ENCODE measurements at regions not wholly inside any gene's neighbourhood (a gene's known extent, or its start where the extent isn't known, plus 50 kb on each side); places are given as distances from the start of the nearest gene placed in this dataset.

DNA sequence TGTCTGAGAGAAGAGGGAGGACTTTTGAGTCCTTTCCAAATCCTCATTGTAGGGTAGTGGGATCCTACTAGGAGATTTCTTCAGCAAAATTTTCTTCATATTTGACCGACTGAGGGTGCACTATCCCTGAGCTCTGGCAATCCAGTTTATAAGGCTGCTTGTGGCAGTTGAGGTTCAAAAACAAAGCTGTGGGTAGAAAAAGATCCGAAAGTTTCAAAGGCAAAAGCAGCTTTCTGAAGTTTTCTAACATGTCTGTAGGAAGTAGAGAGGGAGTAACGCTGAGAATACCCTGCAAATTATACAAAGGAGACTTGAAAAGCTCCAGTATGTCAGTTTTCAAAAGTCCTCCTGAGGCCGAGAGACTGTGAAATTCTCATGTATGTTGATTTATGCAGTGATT is 1039.3 kb upstream of the PIK3C3 start:
- Mint-ChIP-seq H3K27ac (no peak overlapping the region), H3K9me3 (no peaks in the 10 kb centered on the region), H3K4me1 (peaks cover 2% of the 10 kb centered on the region), H3K27me3 (ENCODE audit: insufficient read depth) (no peaks in the 10 kb centered on the region), H3K36me3 (ENCODE audit: low read depth) (no peaks in the 10 kb centered on the region), H3K4me3 (no peak overlapping the region)
- TF ChIP-seq, protein P1, sequence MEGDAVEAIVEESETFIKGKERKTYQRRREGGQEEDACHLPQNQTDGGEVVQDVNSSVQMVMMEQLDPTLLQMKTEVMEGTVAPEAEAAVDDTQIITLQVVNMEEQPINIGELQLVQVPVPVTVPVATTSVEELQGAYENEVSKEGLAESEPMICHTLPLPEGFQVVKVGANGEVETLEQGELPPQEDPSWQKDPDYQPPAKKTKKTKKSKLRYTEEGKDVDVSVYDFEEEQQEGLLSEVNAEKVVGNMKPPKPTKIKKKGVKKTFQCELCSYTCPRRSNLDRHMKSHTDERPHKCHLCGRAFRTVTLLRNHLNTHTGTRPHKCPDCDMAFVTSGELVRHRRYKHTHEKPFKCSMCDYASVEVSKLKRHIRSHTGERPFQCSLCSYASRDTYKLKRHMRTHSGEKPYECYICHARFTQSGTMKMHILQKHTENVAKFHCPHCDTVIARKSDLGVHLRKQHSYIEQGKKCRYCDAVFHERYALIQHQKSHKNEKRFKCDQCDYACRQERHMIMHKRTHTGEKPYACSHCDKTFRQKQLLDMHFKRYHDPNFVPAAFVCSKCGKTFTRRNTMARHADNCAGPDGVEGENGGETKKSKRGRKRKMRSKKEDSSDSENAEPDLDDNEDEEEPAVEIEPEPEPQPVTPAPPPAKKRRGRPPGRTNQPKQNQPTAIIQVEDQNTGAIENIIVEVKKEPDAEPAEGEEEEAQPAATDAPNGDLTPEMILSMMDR (conservative IDR thresholded peaks at IDR 0.05): no peak
- Histone ChIP-seq H3K9ac (ENCODE audit: extremely low read depth, low read length, poor library complexity, severe bottlenecking) (no peak overlapping the region), H3K36me3 (ENCODE audit: control insufficient read depth, insufficient read depth, low read length) (no peaks in the 10 kb centered on the region), H3K4me1 (ENCODE audit: control insufficient read depth, insufficient read depth, low read length) (no peaks in the 10 kb centered on the region), H3K27me3 (ENCODE audit: control insufficient read depth, insufficient read depth, low read length, poor library complexity, severe bottlenecking) (no peaks in the 10 kb centered on the region), H3K27ac (ENCODE audit: low read depth, low read length) (no peak overlapping the region), H3K9me3 (ENCODE audit: control insufficient read depth, low read length) (no peaks in the 10 kb centered on the region), H3K4me3 (ENCODE audit: low read length) (no peak overlapping the region)
- DNase-seq: no peak
- 93 to 95% methylated on average over 2 to 4 of the region's 4 CpGs for WGBS, 2 experiments (ENCODE audit: insufficient coverage in 1 of 2, insufficient read length in 1 of 2)

DNA sequence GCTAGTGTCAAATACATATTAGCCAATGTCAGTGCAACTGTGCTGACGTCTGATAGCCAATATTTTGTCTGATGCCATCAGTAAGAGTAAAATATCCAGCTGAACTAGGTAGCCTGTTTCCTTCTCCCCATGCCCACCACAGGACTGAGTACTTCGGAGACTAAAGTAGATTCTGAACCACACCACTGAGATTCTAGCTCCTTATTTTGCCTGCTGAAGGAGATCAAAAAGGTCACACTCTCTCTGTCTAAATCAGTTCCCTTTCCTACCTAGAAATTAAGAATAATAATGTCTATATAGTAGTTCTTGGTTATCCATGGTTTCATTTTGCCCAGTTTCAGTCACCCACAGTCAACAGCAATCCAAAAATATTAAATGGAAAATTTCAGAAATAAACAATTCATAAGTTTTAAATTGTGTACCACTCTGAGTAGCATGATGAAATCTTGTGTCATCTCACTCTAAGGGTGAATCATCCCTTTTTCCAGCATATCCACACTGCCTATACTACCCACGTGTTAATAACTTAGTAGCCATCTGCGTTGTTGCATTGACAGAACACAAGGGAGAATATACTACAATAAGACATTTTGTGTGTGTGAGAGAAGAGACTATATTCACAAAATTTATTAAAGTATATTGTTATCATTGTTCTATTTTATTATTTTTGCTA is 1043.3 kb upstream of the PIK3C3 start:
- Histone ChIP-seq H3K4me1 (ENCODE audit: control insufficient read depth, insufficient read depth, low read length) (peaks cover 2% of the 10 kb centered on the region), H3K27ac (ENCODE audit: low read depth, low read length) (no peak overlapping the region), H3K27me3 (ENCODE audit: control insufficient read depth, insufficient read depth, low read length, poor library complexity, severe bottlenecking) (no peaks in the 10 kb centered on the region), H3K9me3 (ENCODE audit: control insufficient read depth, low read length) (no peaks in the 10 kb centered on the region), H3K4me3 (ENCODE audit: low read length) (no peak overlapping the region), H3K36me3 (ENCODE audit: control insufficient read depth, insufficient read depth, low read length) (no peaks in the 10 kb centered on the region), H3K9ac (ENCODE audit: extremely low read depth, low read length, poor library complexity, severe bottlenecking) (no peak overlapping the region)
- no peak for DNase-seq
- Mint-ChIP-seq H3K9me3 (no peaks in the 10 kb centered on the region), H3K4me1 (peaks cover 7% of the 10 kb centered on the region), H3K27ac (no peak overlapping the region), H3K4me3 (no peak overlapping the region), H3K36me3 (ENCODE audit: low read depth) (no peaks in the 10 kb centered on the region), H3K27me3 (ENCODE audit: insufficient read depth) (no peaks in the 10 kb centered on the region)
- TF ChIP-seq, protein P1 (conservative IDR thresholded peaks at IDR 0.05): no peak
- WGBS, 2 experiments (ENCODE audit: insufficient coverage in 1 of 2, insufficient read length in 1 of 2): 94 to 100% methylated on average over 1 to 3 of the region's 4 CpGs

DNA sequence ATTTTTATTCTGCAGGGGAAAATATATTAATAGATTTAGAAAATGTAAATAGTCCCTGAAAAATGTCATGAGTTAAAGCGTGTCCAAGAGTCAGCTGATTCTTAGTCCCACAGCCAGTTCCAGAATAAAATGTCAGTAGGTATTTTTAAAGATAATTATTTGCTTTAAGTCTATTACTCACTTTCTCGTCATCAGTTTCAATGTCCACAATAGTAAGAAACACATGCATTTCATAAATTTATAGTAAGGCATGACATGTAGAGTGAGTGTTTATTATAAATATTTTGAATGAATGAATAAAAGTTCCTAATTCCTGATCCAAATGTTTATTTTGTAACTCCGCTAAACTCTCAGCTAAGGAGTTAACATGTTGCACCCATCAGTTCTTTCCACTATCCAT is 1044.0 kb upstream of the PIK3C3 start:
- H3K9me3 Mint-ChIP-seq: no peaks in the 10 kb centered on the region
- no peak overlapping the region for H3K4me3 ChIP-seq (ENCODE audit: low read length)
- peaks cover 2% of the 10 kb centered on the region for H3K4me1 ChIP-seq (ENCODE audit: control insufficient read depth, insufficient read depth, low read length)
- TF ChIP-seq, protein P1 (conservative IDR thresholded peaks at IDR 0.05): no peak
- H3K9me3 ChIP-seq (ENCODE audit: control insufficient read depth, low read length): no peaks in the 10 kb centered on the region
- H3K27ac ChIP-seq (ENCODE audit: low read depth, low read length): no peak overlapping the region
- no peaks in the 10 kb centered on the region for H3K27me3 ChIP-seq (ENCODE audit: control insufficient read depth, insufficient read depth, low read length, poor library complexity, severe bottlenecking)
- no peak overlapping the region for H3K4me3 Mint-ChIP-seq
- H3K27me3 Mint-ChIP-seq (ENCODE audit: insufficient read depth): no peaks in the 10 kb centered on the region
- H3K9ac ChIP-seq (ENCODE audit: extremely low read depth, low read length, poor library complexity, severe bottlenecking): no peak overlapping the region
- 96 to 100% methylated on average over 2 of the region's 3 CpGs for WGBS, 2 experiments (ENCODE audit: insufficient coverage in 1 of 2, insufficient read length in 1 of 2)
- no peak for DNase-seq
- H3K36me3 ChIP-seq (ENCODE audit: control insufficient read depth, insufficient read depth, low read length): no peaks in the 10 kb centered on the region
- no peaks in the 10 kb centered on the region for H3K36me3 Mint-ChIP-seq (ENCODE audit: low read depth)
- no peak overlapping the region for H3K27ac Mint-ChIP-seq
- H3K4me1 Mint-ChIP-seq: peaks cover 7% of the 10 kb centered on the region

Data from endodermal cell (in vitro differentiated cells).